Brain microvascular endothelial cell (primary cell): ENCODE measurements at regions not wholly inside any gene's neighbourhood (a gene's known extent, or its start where the extent isn't known, plus 50 kb on each side); places are given as distances from the start of the nearest gene placed in this dataset.

Experiments used
- DNase-seq: peaks from one replicate; pipeline ENCODE4 v3.0.0-alpha.2; 2020
- H3K27ac ChIP-seq: fragments of 250-450 bp; sonication (Bioruptor Pico); 2 replicates; pipeline ENCODE4 v1.5.1; 2020; ENCODE audit warnings: mild to moderate bottlenecking, moderate library complexity
- H3K27me3 ChIP-seq: fragments of 250-450 bp; sonication (Bioruptor Pico); replicated peaks from 2 replicates; pipeline ENCODE4 v1.5.1; 2020; ENCODE audit warnings: mild to moderate bottlenecking
- H3K36me3 ChIP-seq: fragments of 250-450 bp; sonication (Bioruptor Pico); replicated peaks from 2 replicates; pipeline ENCODE4 v1.5.1; 2020; ENCODE audit warnings: mild to moderate bottlenecking
- H3K4me3 ChIP-seq: 2 replicates; pipeline ENCODE4 v1.5.1; 2011; ENCODE audit warnings: low read depth, mild to moderate bottlenecking, control low read depth, low read length, moderate library complexity
- CTCF ChIP-seq: IDR thresholded peaks from 2 replicates; pipeline ENCODE4 v1.5.1; 2011; ENCODE audit warnings: low read depth, mild to moderate bottlenecking, moderate library complexity, low read length, control low read depth, inconsistent platforms; ENCODE audit errors: missing control alignments
- in situ Hi-C: cut with HindIII; loops from 2 replicates; pipeline ENCODE4 v1.10.0; 2017; ENCODE audit warnings: low sequenced_read_pairs, low pct_ligation_motif_present

GRCh38 chr2:71790226-71791060 lies 337.1 kb downstream of the DYSF start:
- H3K27me3 ChIP-seq, result no peaks in the 10 kb centered on the region
- H3K36me3 ChIP-seq, result no peaks in the 10 kb centered on the region
- H3K4me3 ChIP-seq, result no peak overlapping the region
- in situ Hi-C loops, result no loop called here
- no peak for TF ChIP-seq CTCF
- H3K27ac ChIP-seq, result no peak overlapping the region
- no peak for DNase-seq

- no peaks in the 10 kb centered on the region for H3K27me3 ChIP-seq
- H3K4me3 ChIP-seq, result no peak overlapping the region
- no peak for DNase-seq
- no peak overlapping the region for H3K27ac ChIP-seq
- peak; percentile 47 for TF ChIP-seq CTCF
- H3K36me3 ChIP-seq, result no peaks in the 10 kb centered on the region
- in situ Hi-C loops, result no loop called here
Measured at GRCh38 chr2:71789556-71790204, 336.3 kb downstream of the DYSF start.

- Histone ChIP-seq H3K36me3 (no peaks in the 10 kb centered on the region), H3K4me3 (no peak overlapping the region), H3K27me3 (no peaks in the 10 kb centered on the region), H3K27ac (no peak overlapping the region)
- in situ Hi-C loops, result no loop called here
- no peak for DNase-seq
- TF ChIP-seq CTCF, result no peak
Measured at GRCh38 chr2:71788601-71789240, 335.4 kb downstream of the DYSF start.

- H3K27ac ChIP-seq, result no peak overlapping the region
- H3K4me3 ChIP-seq, result no peak overlapping the region
- no peak for TF ChIP-seq CTCF
- no peaks in the 10 kb centered on the region for H3K36me3 ChIP-seq
- H3K27me3 ChIP-seq, result no peaks in the 10 kb centered on the region
- no peak for DNase-seq
- in situ Hi-C loops, result no loop called here
Measured at GRCh38 chr2:71788186-71788525, 334.8 kb downstream of the DYSF start.

- in situ Hi-C loops, result no loop called here
- no peak for TF ChIP-seq CTCF
Measured at GRCh38 chr2:71787476-71788185, 334.3 kb downstream of the DYSF start.

More at GRCh38 chr2:71787476-71788185, 334.3 kb downstream of the DYSF start:
- Histone ChIP-seq H3K4me3 (no peak overlapping the region), H3K27ac (no peak overlapping the region), H3K36me3 (no peaks in the 10 kb centered on the region), H3K27me3 (no peaks in the 10 kb centered on the region)
- DNase-seq, result no peak
